OCI-LY7 (cell line): ENCODE measurements at regions not wholly inside any gene's neighbourhood (a gene's known extent, or its start where the extent isn't known, plus 50 kb on each side); places are given as distances from the start of the nearest gene placed in this dataset.

ENCODE experiments used
- CTCF ChIP-seq: fragments of 200-600 bp; sonication (generic); conservative IDR thresholded peaks from 2 replicates; pipeline ENCODE4 v1.5.1; 2014; ENCODE audit warnings: mild to moderate bottlenecking, antibody characterized with exemption, low read length, moderate library complexity, mixed read lengths
- EZH2phosphoT487 ChIP-seq: fragments of 200-600 bp; sonication (generic); IDR thresholded peaks from 2 replicates; pipeline ENCODE4 v1.6.1; 2018; ENCODE audit warnings: low read depth, borderline replicate concordance, mild to moderate bottlenecking, mixed run types, antibody characterized with exemption, low read length, moderate library complexity, mixed read lengths

- TF ChIP-seq CTCF, result no peak
- TF ChIP-seq EZH2phosphoT487, result no peak
These were observed 183.9 kb downstream of the BARX1 start for GRCh38 chr9:93771276-93771675.
